ENCODE measurements at regions not wholly inside any gene's neighbourhood (a gene's known extent, or its start where the extent isn't known, plus 50 kb on each side); places are given as distances from the start of the nearest gene placed in this dataset.
"Not testable (repeated sequence)": the region's sequence is repeated elsewhere in the genome, so short reads cannot be mapped to it uniquely, and the experiment has no call there.

GRCh38 chr14:49089107-49089506 is 497.1 kb downstream of the RPS29 start:
- no peak for TF ChIP-seq CTCF (IDR thresholded peaks at IDR 0.05; ENCODE audit: low read depth, low read length, missing control alignments)
- no peak overlapping the region for H3K4me3 ChIP-seq (ENCODE audit: low read depth, low read length)
- DNase-seq (ENCODE audit: low read depth) = no peak

- H3K4me3 ChIP-seq (ENCODE audit: low read depth, low read length); DNase-seq (ENCODE audit: low read depth): not testable (repeated sequence)
Measured at GRCh38 chr14:49073292-49073691, 512.9 kb downstream of the RPS29 start.

DNA sequence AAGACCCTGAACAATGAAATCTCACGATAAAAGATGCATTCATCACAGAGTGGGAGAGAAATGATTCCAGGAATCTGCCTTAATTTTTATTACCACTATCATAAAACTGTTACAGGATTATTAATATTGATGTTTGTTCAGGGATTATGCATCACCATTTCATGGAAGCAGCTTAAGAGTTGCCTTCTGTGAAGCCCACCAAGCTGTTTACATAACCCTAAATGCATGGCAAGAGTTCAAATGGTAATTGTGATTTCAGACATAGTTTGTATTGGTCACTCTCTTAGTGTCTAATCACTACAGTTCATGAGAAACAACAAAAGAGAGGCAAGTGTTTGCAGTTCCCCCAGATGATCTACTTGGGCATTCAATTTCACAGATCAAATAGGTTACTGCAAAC is 527.7 kb downstream of the RPS29 start:
- TF ChIP-seq CTCF (IDR thresholded peaks at IDR 0.05; ENCODE audit: low read depth, low read length, missing control alignments) = no peak
- no peak overlapping the region for H3K4me3 ChIP-seq (ENCODE audit: low read depth, low read length)
- no peak for DNase-seq (ENCODE audit: low read depth)

DNA sequence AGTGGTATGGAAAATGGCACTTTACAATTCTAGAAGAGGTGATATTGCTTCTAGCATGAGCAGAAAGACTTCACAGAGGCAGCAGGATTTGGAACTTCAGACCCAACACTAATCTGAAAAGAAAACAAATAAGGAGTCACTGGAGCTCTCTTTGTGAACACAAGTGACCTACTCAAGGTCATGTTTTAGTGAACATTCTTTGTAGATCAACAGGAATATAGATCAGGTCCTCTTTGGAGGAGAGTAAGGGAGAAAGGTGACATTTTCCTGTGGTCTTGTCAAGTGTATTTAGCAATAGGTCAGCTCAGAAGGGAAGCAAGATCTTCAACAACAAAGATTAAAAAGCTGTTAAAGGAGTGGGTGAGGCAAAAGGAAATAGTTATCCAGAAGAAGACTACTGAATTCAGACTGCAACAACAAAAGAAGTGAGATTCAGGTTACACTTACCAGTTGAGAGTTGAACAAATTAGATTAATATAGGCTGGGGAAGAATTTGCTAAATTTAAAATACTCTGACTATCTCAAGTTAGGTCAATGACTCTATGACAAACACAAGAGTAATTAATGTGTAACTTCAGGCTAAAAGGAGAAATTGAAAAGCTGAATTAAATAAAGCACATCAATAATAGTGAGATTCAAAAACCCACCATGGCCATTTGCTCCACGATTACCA is 528.2 kb downstream of the RPS29 start:
- no peak overlapping the region for H3K4me3 ChIP-seq (ENCODE audit: low read depth, low read length)
- no peak for TF ChIP-seq CTCF (IDR thresholded peaks at IDR 0.05; ENCODE audit: low read depth, low read length, missing control alignments)
- DNase-seq (ENCODE audit: low read depth) = no peak

GRCh38 chr14:49056021-49056420 is 530.2 kb downstream of the RPS29 start:
- H3K4me3 ChIP-seq (ENCODE audit: low read depth, low read length) = no peak overlapping the region
- no peak for DNase-seq (ENCODE audit: low read depth)
- no peak for TF ChIP-seq CTCF (IDR thresholded peaks at IDR 0.05; ENCODE audit: low read depth, low read length, missing control alignments)

- no peak overlapping the region for H3K4me3 ChIP-seq (ENCODE audit: low read depth, low read length)
- no peak for TF ChIP-seq CTCF (IDR thresholded peaks at IDR 0.05; ENCODE audit: low read depth, low read length, missing control alignments)
- no peak for DNase-seq (ENCODE audit: low read depth)
Measured at GRCh38 chr14:49052521-49052920, 533.7 kb downstream of the RPS29 start.

DNA sequence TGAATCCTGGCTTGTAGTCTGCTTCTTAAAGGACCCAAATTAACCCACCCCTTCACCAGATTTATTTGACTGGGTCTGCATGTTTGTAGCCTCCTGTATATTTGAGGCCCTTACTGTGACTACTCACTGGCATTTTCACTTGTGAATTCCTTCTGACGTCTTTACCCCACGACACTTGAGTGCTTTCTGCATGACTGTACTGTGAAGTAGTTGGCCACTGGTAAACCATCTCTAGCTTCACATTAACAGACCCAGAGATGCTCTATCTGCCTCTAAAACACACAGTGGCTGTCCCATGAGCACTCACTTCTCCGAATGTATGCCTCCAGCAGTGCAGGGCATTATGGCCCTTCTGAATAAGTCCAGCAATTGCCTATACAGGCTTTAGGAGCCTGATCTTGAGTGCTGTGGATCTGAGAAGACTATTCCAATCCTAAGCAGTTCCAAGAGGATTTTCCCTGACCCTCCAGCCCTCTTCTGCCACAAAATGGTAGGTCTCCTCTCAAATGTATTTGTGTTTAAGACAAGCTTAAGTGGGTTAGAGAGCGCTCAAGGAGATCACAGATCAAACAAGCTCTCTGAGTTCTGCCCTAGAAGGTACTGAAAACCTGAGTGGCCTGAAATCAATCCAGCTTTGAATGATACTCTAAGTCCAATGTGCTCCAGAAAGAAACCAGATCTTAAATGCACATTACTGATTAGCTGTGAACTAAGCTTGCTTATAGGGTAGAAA is 534.7 kb downstream of the RPS29 start:
- no peak for TF ChIP-seq CTCF (IDR thresholded peaks at IDR 0.05; ENCODE audit: low read depth, low read length, missing control alignments)
- no peak for DNase-seq (ENCODE audit: low read depth)
- no peak overlapping the region for H3K4me3 ChIP-seq (ENCODE audit: low read depth, low read length)

All from GM12864 (cell line).